D341Med (cell line): ENCODE measurements at regions not wholly inside any gene's neighbourhood (a gene's known extent, or its start where the extent isn't known, plus 50 kb on each side); places are given as distances from the start of the nearest gene placed in this dataset.
"Not testable (repeated sequence)": the region's sequence is repeated elsewhere in the genome, so short reads cannot be mapped to it uniquely, and the experiment has no call there.

Experiments
- DNase-seq: peaks from one replicate; pipeline ENCODE4 v3.0.0; 2012; ENCODE audit warnings: low spot score

DNA sequence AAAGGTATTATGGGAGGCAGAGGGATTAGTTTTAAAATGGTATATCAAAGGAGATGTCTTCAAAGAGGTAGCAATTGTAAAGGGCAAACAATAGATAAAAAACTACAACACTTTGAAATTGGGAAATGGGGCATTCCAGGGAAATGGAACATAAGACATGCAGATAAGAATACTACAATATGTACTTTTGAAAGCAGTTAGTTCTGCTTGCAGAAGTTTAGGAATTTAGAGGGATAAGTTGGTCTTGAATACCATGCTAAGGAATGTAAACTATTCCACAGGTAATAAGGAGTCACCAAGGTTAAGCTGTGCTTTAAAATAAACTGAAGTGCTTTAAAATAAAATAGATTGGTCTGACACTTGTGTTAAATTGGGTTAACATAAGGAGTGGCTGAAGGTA, 571.7 kb upstream of the ACVR2A start:
- no peak for DNase-seq

DNA sequence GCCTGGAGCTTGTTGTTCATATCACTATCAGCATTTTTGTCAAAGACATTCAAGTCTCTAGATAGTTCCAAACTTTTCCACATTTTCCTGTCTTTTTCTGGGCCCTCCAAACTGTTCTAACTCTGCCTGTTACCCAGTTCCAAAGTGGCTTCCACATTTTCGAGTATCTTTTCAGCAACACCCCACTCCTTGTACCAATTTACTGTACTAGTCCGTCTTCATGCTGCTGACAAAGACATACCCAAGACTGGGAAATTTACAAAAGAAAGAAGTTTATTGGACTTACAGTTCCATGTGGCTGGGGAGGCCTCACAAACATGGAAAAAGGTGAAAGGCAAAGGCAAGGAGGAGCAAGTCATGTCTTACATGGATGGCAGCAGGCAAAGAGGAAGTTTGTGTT, 575.2 kb upstream of the ACVR2A start:
- DNase-seq = not testable (repeated sequence)

DNA sequence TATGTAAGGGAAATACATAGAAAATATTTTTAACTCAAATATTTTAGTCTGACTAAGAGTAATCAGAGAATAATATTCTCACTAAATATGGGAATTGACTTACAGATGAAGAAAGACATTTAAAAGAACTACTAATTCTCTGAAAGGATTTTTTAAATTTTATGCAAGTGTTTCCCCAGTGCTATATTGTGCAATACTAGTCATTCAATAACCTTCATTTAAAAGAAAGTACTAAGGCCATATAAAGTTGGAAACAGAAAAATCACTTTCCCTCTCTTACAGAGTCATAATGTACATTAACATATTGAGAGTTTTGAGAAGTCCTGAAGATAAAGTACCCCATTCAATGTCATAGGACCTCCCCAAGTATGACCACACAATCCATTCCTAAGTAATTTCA, 584.6 kb upstream of the ACVR2A start:
- DNase-seq = no peak

DNA sequence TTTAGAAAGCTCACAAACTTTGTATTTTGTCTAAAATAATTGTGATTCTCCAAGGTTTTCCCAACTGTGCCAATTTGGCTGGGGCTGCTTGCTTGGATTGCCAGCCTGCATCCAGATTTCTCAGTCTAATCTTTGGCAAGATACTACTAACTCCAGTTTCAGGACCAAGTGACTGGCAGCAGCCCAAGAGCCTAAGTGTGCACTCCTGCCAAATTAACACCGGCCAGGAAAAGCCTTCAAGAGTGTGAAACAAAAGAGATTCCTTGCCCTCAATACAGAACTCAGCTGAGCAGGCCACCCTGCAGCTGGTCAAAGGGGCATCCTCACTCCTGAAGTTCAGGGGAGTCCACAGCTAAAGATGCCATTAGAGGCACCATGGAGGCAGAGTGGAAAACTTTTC, 589.0 kb upstream of the ACVR2A start:
- DNase-seq = no peak

DNA sequence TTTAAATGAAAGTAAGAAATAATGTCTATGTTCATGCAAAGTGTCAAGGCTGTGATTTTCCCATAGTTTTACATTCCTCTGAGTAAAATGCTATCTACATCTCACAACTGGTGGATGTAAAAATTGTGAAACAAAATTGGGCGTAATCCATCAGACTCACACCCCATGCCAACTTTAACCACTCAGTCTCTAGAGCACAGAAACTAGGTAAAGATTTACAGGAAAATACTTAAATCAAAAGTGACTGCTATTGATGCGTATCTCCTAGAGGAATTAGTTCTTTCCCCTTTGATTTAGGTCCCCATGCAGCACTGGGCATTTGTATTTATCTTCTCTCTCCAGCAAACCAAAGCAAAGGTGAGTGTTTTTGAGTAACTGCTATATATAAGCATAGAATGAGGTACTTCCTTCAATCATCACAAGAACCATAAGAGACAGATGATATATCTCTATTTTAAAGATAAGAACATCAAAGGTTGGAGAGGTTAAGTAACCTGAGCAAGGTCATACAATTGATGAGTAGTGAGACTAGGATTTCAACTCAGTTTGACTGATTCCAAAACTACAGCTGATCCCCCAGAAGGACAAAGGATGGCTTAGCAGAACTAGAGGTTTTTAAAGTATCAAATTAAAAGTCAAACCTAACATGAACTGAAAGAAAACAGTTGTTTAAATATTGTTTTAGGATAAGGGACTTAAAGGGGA, 594.0 kb upstream of the ACVR2A start:
- no peak for DNase-seq

DNA sequence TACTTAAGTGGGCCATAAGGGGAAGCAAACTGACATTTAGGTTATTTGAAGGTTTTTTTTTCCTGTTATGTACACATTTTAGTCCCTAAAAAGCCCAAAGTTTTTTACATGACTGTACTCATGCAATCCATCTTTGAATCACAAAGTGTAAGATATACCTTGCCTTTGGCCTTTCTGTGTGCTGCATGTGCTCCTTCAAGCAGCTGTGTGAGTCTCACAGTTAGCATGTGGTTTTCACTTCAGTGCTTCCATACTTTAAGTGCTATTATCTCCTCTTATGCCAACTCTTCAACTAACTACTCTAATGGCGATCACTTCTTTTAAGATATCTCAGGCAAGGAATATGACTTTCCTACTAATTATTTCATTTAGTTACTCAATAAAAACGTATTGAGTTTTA, 597.1 kb upstream of the ACVR2A start:
- DNase-seq = no peak

DNA sequence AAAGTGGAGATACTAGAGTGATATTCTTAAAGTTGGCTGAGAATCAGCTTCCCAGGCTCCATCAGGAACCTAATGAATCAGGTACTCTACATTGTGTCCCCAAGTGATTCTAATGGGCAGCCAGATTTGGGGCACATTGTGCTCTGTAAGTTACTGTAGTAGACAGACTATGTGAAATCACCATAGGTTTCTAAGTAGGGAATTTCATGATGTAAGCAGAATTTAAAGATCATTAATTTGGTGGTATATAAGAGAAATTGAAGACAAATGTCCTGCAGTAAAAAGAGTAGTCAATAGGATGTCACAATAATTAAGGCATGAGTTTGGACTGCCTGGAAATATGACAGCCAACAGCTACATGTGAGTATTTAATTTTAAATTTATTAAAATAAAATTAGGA, 602.4 kb upstream of the ACVR2A start:
- no peak for DNase-seq

DNA sequence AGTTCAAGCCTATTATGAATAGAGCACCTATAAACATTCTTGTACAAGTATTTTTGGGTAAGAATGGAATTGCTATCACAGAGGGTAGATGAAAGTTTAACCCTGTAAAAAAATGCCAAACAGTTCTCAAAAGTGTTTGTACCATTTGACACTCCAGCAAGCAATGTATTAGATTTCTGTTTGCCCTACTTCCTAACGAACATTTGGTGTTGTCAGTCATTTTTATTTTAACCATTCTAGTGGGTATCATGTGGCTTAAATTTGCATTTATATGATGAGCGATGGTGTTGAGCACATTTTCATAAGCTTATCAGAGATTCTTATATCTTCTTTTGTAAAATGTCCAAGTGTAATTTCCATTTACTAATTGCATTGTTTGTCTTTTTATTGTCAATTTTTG, 608.2 kb upstream of the ACVR2A start:
- DNase-seq = no peak

DNA sequence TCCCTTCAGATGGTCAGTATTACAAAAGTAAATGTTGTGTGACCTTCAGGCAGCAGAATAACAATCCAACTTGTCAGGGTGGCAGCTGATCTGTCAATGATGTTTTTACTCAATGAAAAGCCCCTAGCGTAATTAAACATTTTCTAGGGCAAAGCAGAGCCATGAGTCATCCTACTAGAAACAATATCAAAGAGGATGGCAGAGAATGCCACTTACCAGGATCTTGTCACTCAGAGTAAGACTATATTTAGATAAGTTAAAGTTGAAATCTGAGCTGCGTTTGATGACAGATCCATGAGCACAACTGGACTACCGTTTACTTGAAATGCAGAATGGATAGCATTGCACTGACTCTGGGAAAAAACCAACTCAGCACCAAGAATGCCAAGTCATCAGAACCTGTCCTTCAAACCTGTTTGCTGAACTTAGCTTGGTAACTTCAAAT, 612.6 kb upstream of the ACVR2A start:
- DNase-seq = no peak

DNA sequence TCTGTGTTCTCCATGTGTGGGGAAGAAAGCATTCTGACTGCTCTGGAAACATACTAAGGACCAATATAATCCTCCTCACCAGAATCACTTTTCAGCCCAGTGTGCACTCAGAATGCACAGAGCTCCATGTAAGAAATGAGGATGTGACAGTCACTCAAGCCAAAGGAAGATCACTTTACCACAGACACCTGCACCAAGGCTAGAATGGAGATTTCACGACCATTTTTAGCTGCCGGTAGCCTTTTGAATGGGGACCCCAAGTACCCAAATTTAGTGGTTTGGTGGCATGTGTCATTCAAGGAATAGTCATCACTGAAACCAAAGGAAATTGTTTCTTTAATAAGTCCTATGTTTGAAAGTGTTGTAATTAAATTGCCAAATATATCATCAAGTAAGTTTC, 613.2 kb upstream of the ACVR2A start:
- no peak for DNase-seq

DNA sequence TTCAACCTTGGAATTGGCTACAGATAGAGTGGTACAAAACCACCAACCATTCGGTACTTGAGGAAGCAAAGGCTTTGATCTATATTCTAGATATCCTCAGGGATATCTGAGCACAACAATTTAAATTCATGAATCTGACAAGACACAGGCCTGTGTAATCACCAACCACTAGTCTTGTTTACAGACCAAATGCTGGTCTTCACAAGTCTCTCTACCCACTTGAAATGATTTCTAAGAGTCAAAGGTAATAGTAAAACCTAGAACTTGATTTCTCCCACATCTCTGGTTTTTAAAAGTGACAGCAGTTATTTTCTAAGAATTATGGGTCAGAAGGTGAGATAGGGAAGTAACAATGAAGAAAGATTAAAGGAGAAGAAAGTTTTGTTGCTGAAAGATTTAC, 613.7 kb upstream of the ACVR2A start:
- DNase-seq = no peak

DNA sequence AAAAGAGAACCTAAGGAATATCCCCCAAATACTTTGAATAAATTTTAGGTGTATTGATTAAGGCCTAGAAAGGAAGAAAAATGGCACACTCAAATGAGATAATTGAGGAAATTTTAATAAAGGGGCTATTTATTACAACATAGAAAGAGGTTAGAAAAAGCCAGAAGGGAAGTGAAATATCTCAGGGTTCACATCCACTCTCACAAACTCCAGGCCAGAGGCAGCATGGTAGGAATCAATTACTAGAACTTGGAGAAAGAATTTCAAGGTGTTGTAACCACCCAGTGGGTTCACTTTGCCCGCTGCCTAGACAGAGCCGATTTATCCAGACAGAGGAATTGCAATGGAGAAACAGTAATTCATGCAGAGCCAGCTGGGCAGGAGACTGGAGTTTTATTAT, 617.5 kb upstream of the ACVR2A start:
- DNase-seq = no peak

DNA sequence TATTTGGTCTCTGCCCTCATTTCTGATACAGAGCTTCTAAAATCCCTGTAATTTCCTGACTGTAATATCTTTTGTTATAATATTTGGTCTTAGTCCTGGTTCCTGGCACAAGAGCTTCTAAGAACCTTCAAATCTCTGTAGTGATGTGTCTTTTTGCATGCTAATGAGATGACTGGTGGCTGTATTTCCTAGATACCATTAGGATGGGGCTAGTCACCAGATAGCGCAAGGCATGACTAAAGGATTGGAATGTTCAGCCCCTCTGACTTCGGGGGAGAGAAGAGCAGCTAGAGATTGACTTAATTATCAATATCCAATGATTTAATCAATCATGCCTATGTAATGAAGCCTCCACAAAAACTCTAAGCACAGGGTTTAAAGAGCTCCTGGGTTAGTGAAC, 620.8 kb upstream of the ACVR2A start:
- DNase-seq = no peak

DNA sequence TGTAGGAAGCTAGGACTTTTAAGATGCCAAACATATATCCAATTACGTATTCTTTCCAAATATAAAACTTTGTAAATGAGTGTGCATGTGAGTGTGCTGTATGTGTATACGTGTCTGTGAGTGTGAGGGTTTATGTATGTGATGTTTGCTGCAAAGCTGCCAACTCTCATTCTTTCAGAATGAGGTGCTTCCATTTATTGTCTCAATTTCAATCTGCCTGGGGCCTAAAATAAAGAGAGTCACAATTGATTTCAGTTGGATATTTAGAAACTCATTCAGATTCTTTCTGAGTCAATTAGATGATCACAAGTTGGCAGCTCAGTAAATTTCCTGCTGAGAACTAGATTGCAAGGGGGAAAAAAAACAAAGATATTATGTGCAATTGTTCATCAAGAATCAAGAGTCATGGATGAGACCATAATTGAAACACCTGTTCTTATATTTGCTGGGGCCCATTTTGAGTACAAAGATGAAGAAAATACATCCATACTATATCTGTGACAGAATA, 621.2 kb upstream of the ACVR2A start:
- DNase-seq = no peak

DNA sequence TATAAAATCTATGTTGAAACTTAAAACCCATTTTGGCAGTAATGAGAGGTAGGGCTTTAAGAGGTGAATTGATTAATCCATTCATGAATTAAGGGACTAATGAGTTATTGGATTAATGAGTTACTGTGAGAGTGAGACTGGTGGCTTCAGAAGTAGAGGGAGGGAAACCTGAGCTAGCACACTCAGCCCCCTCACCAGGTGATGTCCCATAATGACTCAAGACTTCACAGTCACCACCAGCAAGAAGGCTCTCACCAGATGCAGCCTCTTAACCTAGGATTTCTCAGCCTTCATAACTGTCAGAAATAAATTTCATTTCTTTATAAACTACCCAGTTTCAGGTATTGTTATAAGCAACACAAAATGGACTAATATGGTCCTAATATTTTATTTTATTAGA, 621.7 kb upstream of the ACVR2A start:
- DNase-seq = no peak

DNA sequence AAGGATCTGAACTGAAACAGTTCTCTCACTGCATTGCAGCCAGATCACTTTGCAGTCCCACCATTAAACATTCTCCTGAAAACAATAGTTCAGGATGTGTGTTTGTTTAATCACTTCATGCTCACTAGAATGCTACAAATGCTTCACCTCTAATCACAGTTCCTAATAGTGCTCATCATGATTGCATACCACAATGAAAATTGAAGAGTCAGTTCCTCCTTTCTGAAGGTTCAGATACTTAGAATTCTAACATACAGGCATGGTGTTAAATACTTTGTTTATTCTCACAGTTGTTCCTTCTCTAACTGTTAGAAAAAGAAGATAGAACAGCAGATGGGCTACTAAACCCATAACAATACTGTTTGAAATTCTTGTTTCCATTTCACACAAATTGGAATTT, 622.3 kb upstream of the ACVR2A start:
- no peak for DNase-seq

DNA sequence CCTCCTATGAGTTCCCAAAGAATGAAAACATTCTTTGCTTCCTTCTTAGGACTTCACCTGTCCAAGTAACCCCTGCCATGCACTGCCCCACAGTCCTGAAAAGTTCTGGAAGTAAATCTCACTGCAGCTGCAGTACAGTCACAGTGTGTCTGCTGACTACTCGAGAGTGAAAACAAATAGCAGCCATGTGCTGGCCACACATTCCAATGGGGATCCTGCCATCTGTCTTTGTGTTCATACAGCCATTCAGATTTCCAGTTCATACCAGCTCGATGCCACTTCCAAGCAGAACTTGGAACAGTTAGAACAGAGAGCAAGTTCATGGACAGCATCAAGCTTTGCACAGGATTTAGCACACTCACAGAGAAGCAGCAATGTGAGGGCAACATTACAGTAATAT, 629.9 kb upstream of the ACVR2A start:
- DNase-seq = peak; percentile 34

DNA sequence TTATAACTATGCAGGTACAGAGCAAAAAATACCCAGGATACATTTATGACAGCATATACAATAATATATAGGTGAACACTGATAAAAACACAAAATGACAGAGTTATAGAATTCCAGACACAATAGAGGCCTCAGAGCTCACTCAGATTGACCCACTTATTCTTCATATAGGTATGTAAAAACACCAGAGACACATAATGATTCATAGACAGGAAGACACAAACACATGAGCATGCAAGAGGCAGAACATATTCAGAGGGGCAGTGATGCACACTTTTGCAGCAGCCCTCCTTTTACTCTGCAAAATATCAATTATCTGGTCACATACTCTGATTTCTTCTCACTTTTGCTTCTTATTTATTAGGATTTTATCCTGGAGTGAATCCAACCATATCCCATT, 633.3 kb upstream of the ACVR2A start:
- no peak for DNase-seq

DNA sequence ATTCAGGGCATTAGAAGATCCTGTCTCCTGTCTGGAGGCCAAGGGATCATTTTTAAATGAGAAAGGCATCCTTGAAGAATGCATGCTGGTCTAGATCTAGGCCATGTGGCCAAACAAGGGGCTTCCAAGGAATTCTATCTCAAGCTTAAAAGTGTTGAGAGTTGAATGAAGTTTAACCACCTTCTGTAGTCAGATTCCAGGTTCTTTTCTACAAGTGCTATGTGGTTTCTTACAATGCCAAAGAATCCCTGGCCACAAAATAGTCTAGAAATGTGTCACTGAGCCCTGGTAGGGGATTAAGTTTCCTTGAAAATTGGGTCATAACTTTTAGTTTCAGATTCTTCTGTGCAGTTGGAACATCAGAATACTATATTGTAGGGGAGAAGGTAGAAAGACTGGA, 640.7 kb upstream of the ACVR2A start:
- no peak for DNase-seq

DNA sequence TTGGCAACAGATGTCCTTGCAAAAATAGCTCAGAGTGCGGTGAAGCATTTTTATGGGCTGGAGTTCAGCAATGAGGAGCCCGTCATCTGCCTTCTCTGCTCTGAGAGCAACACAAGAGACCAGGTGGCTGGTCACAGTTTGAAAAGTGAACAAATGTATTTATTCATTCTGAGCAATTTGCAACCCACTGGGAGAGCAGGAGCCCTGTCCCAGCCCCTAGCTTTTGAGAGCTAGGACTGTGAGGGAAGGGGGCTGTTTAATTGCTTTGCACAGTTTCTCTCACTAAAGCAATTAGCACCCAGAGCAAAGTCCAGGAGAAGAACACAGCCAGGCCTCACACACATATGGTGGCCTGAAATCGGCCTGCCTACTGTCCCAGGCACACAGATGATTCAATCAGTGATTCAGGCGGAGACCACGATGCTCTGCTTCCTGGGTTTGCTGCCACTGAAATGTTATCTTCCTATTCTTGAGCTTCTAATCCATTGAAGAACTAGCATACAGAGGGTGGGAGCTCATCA, 646.1 kb upstream of the ACVR2A start:
- no peak for DNase-seq

DNA sequence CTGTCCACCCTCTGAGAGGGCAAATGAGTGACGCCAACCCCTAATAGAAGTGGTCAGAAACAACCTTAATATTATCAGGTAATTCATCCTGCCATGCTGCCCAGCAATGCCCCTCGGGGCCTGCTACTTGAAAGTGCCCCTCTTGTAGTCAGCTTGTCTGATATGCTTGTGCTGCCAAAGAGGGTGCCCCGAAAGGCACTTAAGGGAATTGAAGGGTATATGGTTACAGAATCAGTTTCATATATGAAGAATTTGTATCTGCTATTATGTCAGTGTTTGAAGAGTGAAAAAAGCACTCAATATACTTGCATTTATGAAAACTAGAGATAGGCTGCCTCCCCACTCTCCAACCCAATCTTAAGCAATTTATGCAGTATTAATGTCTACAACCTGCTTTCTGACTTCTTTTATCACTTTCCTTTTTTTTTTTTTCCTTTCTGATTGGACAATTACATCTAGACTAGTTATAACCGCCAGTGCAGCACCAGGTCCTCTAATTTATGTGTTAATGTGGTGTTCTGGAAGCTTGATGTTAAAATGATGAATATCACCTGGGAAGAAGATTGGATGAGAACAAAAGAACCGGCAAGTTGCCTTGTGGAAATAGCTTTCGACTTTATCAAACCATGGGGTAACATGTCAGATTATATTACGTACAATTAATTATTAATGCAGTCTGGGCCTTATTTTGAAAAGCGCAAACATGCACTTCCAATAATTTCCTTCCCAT, 646.9 kb upstream of the ACVR2A start:
- DNase-seq = no peak

DNA sequence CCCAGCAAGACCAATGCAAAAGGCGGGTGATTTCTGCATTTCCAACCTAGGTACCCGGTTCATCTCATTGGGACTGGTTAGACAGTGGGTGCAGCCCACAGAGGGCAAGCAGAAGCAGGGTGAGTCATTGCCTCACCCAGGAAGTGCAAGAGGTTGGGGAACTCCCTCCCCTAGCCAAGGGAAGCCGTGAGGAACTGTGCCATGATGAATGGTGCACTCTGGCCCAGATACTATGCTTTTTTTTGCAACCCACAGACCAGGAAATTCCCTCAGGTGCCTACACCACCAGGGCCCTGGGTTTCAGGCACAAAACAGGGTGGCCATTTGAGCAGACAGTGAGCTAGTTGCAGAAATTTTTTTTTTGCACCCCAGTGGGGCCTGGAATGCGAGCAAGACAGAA, 662.6 kb upstream of the ACVR2A start:
- no peak for DNase-seq

DNA sequence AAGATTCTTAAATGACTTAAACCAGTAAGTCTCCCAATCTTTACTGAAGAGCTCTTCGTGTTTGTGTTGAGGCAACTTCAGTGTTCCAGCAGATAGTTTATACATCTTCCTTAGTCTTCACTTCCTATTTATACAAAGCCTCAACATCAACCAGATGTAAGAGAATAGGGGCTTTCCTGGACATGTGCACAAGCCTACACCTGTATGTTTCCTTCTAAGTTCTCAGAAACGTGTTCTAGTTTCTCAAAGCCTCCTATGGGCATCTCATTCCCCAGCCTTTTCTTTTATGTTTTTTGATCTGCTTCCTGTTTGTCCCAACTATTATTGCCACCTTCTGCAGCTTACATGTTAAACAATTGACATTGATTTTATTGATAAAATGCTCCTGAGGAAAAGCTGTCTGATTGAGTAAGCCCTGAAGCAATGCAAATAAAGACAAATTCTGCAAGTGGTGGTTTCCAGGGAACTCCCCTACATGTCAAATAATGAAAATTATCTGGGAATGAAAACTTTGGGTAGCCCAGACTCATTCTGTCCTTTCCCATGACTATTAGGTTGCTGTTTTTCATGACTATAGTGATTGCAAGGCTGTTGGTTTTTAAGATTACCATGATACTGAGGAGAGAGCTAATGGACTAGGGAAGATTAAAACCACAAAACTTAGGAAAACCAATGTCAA, 663.3 kb upstream of the ACVR2A start:
- DNase-seq = no peak
